A673 (cell line): ENCODE measurements at regions not wholly inside any gene's neighbourhood (a gene's known extent, or its start where the extent isn't known, plus 50 kb on each side); places are given as distances from the start of the nearest gene placed in this dataset.

Experiments used
- EZH2 ChIP-seq: fragments of 200-600 bp; sonication (generic); IDR thresholded peaks from 2 replicates; pipeline ENCODE4 v1.6.1; 2017; ENCODE audit warnings: borderline replicate concordance, low read depth, mild to moderate bottlenecking, mixed read lengths, antibody characterized with exemption, low read length; ENCODE audit not compliant: poor library complexity, severe bottlenecking
- TF ChIP-seq, protein P1 (sequence below): fragments of 300-800, 200-600 bp; sonication (generic); conservative IDR thresholded peaks from 2 replicates; pipeline ENCODE4 v1.5.1; 2017; ENCODE audit warnings: low read depth, mild to moderate bottlenecking, antibody characterized with exemption, low read length, moderate library complexity, mixed read lengths

DNA sequence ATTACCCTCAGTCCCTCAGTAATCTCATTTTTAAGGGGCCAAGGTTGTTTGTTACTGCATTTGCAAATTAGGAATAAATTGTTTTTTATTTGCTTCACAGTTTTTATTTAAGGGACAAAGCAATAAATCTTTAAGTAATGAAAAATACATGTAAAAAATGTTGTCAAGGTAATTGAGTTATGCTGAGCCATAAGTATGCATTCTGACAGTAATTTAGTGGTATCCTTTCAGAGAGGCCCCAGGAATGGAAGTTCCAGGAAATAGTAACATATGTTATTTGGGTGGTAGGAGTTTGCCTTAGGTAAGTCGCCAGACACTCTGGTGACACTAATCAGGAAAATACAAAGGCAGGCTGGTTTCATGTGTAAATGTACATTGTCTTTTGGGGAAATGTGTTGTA, 1787.9 kb upstream of the WWC1 start:
- TF ChIP-seq, protein P1, sequence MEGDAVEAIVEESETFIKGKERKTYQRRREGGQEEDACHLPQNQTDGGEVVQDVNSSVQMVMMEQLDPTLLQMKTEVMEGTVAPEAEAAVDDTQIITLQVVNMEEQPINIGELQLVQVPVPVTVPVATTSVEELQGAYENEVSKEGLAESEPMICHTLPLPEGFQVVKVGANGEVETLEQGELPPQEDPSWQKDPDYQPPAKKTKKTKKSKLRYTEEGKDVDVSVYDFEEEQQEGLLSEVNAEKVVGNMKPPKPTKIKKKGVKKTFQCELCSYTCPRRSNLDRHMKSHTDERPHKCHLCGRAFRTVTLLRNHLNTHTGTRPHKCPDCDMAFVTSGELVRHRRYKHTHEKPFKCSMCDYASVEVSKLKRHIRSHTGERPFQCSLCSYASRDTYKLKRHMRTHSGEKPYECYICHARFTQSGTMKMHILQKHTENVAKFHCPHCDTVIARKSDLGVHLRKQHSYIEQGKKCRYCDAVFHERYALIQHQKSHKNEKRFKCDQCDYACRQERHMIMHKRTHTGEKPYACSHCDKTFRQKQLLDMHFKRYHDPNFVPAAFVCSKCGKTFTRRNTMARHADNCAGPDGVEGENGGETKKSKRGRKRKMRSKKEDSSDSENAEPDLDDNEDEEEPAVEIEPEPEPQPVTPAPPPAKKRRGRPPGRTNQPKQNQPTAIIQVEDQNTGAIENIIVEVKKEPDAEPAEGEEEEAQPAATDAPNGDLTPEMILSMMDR, result no peak
- TF ChIP-seq EZH2, result no peak
